Vagina (tissue), 2 donors: ENCODE measurements at regions not wholly inside any gene's neighbourhood (a gene's known extent, or its start where the extent isn't known, plus 50 kb on each side); places are given as distances from the start of the nearest gene placed in this dataset.

Experiments
- DNase-seq, 2 donors: peaks; one replicate each; pipeline ENCODE4 v3.0.0-alpha.2; 2017; ENCODE audit errors: extremely low spot score in 2 of 2
- H3K27ac ChIP-seq: fragments of 200-600 bp; sonication (generic); one replicate; pipeline ENCODE4 v1.5.1; 2019
- H3K27me3 ChIP-seq: fragments of 200-600 bp; sonication (generic); one replicate; pipeline ENCODE4 v1.5.1; 2019
- H3K36me3 ChIP-seq, 2 donors: fragments of 200-600 bp; sonication (generic); one replicate each; pipeline ENCODE4 v1.5.1; 2017 to 2019
- H3K4me1 ChIP-seq: fragments of 200-600 bp; sonication (generic); one replicate; pipeline ENCODE4 v1.5.1; 2019
- H3K4me3 ChIP-seq, 2 donors: fragments of 200-600 bp; sonication (generic); 1 replicate in 1 of 2; 2 replicates in 1 of 2; pipeline ENCODE4 v1.5.1; 2016 to 2019
- H3K9me3 ChIP-seq: fragments of 200-600 bp; sonication (generic); one replicate; pipeline ENCODE4 v1.5.1; 2019
- CTCF ChIP-seq, 3 experiments: fragments of 450-650 bp in 2 of 3; fragments of 200-600 bp in 1 of 3; sonication (generic) in 1 of 3; IDR thresholded peaks; one replicate each; pipeline ENCODE4 v1.5.1; 2017 to 2019; ENCODE audit warnings: antibody characterized with exemption in 3 of 3, mild to moderate bottlenecking in 2 of 3, moderate library complexity in 2 of 3
- POLR2A ChIP-seq, 2 donors: fragments of 450-650 bp; IDR thresholded peaks; one replicate each; pipeline ENCODE4 v1.6.1; 2017; ENCODE audit warnings: antibody characterized with exemption in 2 of 2, mild to moderate bottlenecking in 2 of 2, moderate library complexity in 2 of 2
- POLR2AphosphoS5 ChIP-seq, 2 donors: sonication (generic); formaldehyde crosslinking; IDR thresholded peaks; one replicate each; pipeline ENCODE4 v1.9.0; 2017; ENCODE audit warnings: antibody characterized with exemption in 2 of 2, mild to moderate bottlenecking in 2 of 2, low read depth in 1 of 2; ENCODE audit not compliant: insufficient read depth in 1 of 2
- intact Hi-C: fragments of 100-400 bp; cut with DNase I; formaldehyde crosslinking; loops from one replicate; pipeline ENCODE4 v1.15.1; 2023

DNA sequence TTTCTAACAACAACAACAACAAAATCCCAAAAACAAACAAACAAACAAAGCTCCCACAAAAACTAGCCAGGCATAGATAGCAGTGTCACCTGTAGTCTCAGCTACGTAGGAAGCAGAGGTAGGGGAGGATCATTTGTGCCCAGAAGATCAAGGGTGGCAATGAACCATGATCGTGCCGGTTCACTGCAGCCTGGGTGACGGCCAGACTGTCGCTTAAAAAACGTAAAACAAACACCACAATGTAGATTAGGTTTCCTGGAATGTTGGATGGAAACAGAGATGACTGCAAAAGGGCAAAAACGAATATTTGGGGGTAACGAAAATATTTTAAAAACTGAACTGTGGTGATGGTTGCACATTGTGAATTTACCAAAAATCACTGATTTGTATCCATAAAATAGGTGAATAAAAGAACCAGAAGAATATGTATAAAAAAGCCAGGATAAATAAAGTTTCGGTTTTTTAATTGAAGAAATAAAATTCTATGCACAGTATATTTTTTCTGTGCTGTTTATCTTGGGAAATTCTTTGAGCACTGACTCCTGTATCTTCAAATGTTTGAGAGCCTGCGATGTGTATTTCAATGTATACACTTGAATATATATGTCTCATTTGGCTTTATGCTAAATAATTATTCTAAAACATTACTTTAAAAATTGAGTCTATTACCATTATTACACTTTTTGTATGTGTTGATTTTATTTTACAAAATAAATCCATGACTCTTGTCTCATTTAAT lies 1477.0 kb downstream of the PCDH7 start:
- no peaks in the 10 kb centered on the region for H3K9me3 ChIP-seq
- H3K36me3 ChIP-seq = no peaks in the 10 kb centered on the region
- no peak for TF ChIP-seq POLR2AphosphoS5 (IDR thresholded peaks at IDR 0.05; ENCODE audit: insufficient read depth in 1 of 2, low read depth in 1 of 2)
- no peak for TF ChIP-seq CTCF (IDR thresholded peaks at IDR 0.05)
- H3K4me1 ChIP-seq = no peaks in the 10 kb centered on the region
- H3K4me3 ChIP-seq = no peak overlapping the region
- DNase-seq = no peak
- no peaks in the 10 kb centered on the region for H3K27me3 ChIP-seq
- H3K27ac ChIP-seq = no peak overlapping the region
- intact Hi-C loops = no loop called here

- Histone ChIP-seq H3K27ac (no peak overlapping the region), H3K4me3 (no peak overlapping the region), H3K27me3 (no peaks in the 10 kb centered on the region), H3K9me3 (no peaks in the 10 kb centered on the region), H3K36me3 (no peaks in the 10 kb centered on the region), H3K4me1 (no peaks in the 10 kb centered on the region)
- DNase-seq = no peak
- intact Hi-C loops = no loop called here
- TF ChIP-seq POLR2A (IDR thresholded peaks at IDR 0.05) = no peak
- TF ChIP-seq POLR2AphosphoS5 (IDR thresholded peaks at IDR 0.05; ENCODE audit: insufficient read depth in 1 of 2, low read depth in 1 of 2) = no peak
- TF ChIP-seq CTCF (IDR thresholded peaks at IDR 0.05) = no peak
Observed at GRCh38 chr4:32199639-32200038, 1479.5 kb downstream of the PCDH7 start.

GRCh38 chr4:32203340-32203739 lies 1483.2 kb downstream of the PCDH7 start:
- Histone ChIP-seq H3K27me3 (no peaks in the 10 kb centered on the region), H3K9me3 (no peaks in the 10 kb centered on the region), H3K4me3 (no peak overlapping the region), H3K27ac (no peak overlapping the region), H3K4me1 (no peaks in the 10 kb centered on the region), H3K36me3 (no peaks in the 10 kb centered on the region)
- intact Hi-C loops = no loop called here
- TF ChIP-seq POLR2A (IDR thresholded peaks at IDR 0.05) (no peak), POLR2AphosphoS5 (IDR thresholded peaks at IDR 0.05; ENCODE audit: insufficient read depth in 1 of 2, low read depth in 1 of 2) (no peak), CTCF (IDR thresholded peaks at IDR 0.05) (no peak)
- DNase-seq = no peak

- Histone ChIP-seq H3K4me3 (no peak overlapping the region), H3K36me3 (no peaks in the 10 kb centered on the region), H3K4me1 (no peaks in the 10 kb centered on the region), H3K9me3 (no peaks in the 10 kb centered on the region), H3K27me3 (no peaks in the 10 kb centered on the region), H3K27ac (no peak overlapping the region)
- TF ChIP-seq POLR2AphosphoS5 (IDR thresholded peaks at IDR 0.05; ENCODE audit: insufficient read depth in 1 of 2, low read depth in 1 of 2) (no peak), POLR2A (IDR thresholded peaks at IDR 0.05) (no peak), CTCF (IDR thresholded peaks at IDR 0.05) (no peak)
- no peak for DNase-seq
- intact Hi-C loops = no loop called here
Observed at GRCh38 chr4:32206756-32207155, 1486.6 kb downstream of the PCDH7 start.

- Histone ChIP-seq H3K4me3 (no peak overlapping the region), H3K4me1 (no peaks in the 10 kb centered on the region), H3K9me3 (no peaks in the 10 kb centered on the region), H3K36me3 (no peaks in the 10 kb centered on the region), H3K27me3 (no peaks in the 10 kb centered on the region), H3K27ac (no peak overlapping the region)
- DNase-seq = no peak
- TF ChIP-seq CTCF (IDR thresholded peaks at IDR 0.05) (no peak), POLR2A (IDR thresholded peaks at IDR 0.05) (no peak), POLR2AphosphoS5 (IDR thresholded peaks at IDR 0.05; ENCODE audit: insufficient read depth in 1 of 2, low read depth in 1 of 2) (no peak)
- intact Hi-C loops = no loop called here
Observed at GRCh38 chr4:32207456-32207855, 1487.3 kb downstream of the PCDH7 start.
